GM12874 (cell line): ENCODE measurements at regions not wholly inside any gene's neighbourhood (a gene's known extent, or its start where the extent isn't known, plus 50 kb on each side); places are given as distances from the start of the nearest gene placed in this dataset.

Experiments used
- CTCF ChIP-seq: IDR thresholded peaks from 2 replicates; pipeline ENCODE4 v1.5.1; 2011; ENCODE audit warnings: low read depth, mild to moderate bottlenecking, control low read depth, low read length, moderate library complexity; ENCODE audit not compliant: insufficient read depth

- no peak for TF ChIP-seq CTCF
Observed at GRCh38 chr12:33581613-33582122, 142.0 kb upstream of the SYT10 start.

GRCh38 chr12:33586576-33586975, 147.0 kb upstream of the SYT10 start:
- TF ChIP-seq CTCF = no peak

GRCh38 chr12:33587354-33587753, 147.7 kb upstream of the SYT10 start:
- TF ChIP-seq CTCF = no peak

DNA sequence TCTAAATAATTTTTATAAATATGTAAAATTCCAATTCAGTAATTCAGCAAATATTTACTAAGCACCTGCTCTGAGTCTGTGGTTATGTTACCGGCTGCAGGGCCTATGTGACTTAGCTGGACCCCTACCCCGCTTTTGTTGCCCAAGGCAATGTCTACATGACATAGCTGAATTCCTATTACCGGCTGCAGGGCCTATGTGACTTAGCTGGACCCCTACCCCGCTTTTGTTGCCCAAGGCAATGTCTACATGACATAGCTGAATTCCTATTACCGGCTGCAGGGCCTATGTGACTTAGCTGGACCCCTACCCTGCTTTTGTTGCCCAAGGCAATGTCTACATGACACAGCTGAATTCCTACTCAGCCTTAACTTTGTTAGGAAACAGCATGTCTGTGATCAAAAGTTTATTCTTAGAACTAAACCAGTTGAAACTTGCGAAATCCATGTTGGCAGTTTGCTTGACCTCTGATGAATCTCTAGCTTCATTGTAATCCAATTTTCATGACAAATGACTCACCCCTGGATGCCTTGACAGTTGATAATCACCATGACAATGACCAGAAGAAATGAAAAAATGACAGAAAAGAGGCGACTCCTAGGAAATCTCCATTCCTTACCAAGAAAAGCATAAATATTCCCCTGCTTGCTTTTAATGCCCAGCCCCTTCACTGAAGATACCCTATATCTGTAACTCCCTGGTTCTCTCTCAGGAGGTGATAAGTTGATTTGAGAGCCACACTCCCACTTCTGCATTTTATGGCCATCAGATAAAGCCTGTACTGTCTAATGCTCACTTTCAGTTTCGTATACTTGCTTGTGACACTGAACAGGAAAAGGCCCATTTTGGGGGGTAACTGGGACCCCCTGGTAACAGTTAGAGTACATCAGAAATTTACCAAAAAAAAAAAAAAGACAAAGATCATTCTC, 148.4 kb upstream of the SYT10 start:
- no peak for TF ChIP-seq CTCF

GRCh38 chr12:33588725-33589405, 149.2 kb upstream of the SYT10 start:
- TF ChIP-seq CTCF = no peak

DNA sequence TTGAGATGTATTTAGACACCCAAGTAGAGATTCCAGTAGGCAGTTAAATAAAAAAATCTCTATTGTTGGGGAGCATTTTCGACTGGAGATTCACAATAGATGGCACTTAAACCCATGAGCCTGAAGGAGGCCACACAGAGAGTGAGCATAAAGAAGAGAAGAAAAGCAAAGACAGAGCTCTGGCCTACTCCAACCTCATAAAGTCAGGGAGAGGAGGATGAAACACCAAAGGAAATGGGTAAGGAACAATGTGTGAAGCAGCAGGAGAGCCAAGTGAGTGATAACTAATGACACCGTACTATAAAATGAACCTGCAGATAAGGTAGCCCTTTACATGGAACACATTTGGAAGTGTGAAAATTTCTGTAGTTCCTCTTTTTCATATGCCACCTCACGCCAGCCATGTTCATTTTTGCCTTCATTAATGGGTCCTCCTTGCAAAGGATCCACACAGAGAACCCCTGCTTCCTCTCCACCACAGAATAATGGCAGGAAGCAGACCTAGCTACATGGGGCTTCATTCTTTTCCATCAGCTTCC, 150.0 kb upstream of the SYT10 start:
- no peak for TF ChIP-seq CTCF

DNA sequence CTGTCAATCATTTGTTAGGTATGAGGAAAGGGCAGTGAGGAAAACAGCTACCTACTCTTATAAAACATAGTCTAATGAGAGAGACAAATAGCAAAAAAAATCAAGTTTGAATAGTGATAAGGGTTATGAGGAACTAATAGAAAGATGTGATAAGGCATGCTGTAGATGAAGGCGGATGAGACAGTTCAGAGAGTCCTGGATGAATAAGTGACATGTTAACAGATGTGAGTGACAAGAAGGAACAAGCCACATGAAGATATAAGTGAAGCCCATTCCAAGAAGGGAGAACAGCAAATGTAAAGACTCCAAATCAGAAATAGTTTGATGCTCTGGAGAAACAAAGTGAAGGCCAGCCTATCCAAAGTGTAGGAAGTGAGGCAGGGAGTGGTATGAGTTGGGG, 154.1 kb upstream of the SYT10 start:
- no peak for TF ChIP-seq CTCF
